ENCODE measurements at regions not wholly inside any gene's neighbourhood (a gene's known extent, or its start where the extent isn't known, plus 50 kb on each side); places are given as distances from the start of the nearest gene placed in this dataset.

DNA sequence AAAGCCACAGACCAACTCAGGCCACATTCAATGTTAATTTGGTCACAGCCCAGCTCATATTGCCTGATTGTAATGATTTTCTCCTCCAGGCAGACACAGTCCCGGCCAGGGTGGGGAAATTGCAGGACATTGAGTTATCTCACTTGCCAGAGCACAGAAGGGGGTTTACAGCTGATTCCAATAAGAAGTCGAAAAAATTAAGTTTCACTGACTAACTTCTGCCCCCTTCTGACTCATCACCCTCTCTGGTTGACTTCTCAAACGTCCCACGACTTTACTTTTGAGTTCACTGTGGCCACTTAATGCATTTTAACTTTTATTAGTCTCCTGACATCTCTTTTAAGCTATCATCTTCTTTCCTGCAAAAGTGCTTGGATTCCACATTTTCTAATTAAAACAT is 321.4 kb upstream of the WWC1 start:
- DNase-seq (ENCODE audit: low spot score): peak; percentile 73

DNA sequence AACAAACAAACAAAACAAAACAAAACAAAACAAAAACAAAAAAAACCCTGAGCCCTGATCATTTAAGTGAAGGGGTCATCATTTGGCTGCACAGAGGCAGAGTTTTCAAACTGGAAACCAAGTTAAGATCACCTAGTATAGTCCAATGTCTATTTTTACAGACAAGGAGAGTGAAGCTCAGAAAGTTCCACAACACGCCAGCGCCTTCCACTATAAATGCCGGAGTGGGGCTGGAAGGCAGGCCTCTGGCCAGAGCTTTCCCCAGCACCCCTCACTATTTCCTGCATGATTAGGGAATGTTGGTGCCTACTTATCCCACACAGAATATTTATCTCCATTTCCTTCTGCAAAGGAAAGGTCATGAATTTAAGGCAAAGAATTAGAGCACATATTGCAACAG is 319.7 kb upstream of the WWC1 start:
- DNase-seq (ENCODE audit: low spot score): no peak

DNA sequence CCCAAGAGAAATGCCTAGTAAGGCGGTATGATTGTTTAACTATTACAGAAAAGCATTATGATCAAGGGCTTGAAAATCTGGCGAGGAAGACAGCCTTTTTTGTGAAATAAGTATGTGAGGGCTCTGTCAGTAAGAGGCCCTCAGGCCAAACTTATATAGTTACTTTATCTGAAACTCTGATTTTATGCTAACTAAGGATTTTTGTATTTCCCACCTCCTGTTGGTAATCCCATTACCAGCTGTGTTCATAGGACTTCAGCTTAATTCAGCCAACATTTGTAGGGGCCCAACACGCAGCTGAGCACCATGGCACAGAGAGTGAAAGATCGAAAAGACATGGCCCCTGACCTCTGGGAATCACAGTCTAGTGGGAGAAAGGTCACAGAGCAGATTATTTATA is 318.3 kb upstream of the WWC1 start:
- DNase-seq (ENCODE audit: low spot score): no peak

DNA sequence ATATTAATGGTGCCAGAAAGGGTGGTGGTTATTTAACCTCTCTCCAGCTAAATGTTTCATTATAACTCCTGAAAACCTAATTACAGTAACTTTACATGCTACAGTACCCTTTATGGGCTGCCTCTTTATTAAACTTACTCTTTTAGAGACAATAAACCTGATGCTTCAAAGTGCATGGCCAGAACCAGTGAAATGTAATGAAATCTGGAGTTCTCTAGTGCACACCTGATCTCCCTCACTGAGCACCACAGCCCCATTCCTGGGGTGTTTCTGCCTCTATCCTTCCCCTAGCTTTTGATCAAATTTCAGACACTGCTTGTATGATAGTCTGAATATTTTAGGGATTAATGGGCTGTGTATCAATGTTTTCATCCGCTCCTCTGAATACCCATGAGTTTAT is 306.5 kb upstream of the WWC1 start:
- no peak for DNase-seq (ENCODE audit: low spot score)

DNA sequence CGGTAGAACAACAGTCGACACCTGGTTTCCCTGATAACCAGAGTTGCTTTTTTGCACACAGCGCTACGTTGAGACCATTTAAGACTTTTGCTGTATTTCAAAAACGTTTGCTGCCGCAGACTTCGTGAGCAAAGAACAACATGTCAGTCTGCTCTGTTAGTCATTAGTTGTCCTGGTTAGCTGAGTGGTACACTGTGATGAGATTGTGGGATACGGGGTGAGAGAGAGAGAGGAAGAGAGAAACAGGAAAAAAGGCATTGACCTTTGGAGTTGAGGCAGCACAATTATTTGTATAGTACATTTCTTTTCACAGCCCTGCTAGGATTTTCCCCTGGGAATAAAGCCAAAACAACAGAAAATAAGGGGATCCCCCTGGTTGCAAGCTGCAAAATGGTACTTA is 306.1 kb upstream of the WWC1 start:
- DNase-seq (ENCODE audit: low spot score): no peak

DNA sequence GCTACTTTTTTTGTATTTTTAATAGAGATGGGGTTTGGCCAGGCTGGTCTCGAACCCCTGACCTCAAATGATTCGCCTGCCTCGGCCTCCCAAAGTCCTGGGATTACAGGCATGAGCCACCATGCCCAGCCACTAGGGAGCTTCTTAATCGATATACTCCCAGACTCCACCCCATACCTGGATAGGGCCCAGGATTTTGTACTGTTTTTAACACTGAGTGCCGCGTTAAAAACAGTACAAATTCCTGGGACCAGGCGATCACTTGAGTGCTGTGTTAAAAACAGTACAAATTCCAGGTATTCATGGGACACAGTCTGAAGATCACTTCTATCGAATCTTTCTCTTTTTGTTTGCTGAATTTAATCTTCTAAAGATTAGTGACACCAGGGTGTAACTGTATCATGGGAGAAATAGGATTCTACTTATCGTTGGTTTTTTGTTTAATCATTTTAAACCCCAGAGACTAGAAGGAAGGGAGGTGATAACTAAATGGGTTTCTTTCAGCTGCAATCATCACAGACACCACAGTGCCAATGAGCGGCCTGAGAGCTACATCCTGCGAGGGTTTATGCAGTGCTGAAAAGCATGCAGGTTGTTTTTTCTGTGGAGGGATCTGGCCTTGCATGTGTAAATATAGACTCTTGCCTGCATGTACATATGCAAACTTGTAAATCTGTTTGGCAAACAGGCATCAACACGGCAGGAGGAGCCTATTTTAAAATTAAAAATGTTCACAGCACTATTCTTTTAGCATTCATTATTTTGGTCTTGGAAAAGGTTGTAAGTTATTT is 303.8 kb upstream of the WWC1 start:
- no peak for DNase-seq (ENCODE audit: low spot score)

DNA sequence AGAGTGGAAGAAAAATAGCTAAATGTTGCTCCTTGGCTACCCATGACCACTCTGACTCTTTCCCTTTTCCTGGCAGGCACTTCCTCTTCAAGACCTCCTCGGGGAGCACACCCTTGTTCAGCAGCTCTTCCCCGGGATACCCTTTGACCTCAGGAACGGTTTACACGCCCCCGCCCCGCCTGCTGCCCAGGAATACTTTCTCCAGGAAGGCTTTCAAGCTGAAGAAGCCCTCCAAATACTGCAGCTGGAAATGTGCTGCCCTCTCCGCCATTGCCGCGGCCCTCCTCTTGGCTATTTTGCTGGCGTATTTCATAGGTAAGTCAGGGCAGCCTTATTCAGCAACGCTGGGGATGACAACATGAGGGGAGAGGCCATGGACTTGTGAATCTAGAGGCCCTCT is 298.6 kb upstream of the WWC1 start:
- DNase-seq (ENCODE audit: low spot score): no peak

DNA sequence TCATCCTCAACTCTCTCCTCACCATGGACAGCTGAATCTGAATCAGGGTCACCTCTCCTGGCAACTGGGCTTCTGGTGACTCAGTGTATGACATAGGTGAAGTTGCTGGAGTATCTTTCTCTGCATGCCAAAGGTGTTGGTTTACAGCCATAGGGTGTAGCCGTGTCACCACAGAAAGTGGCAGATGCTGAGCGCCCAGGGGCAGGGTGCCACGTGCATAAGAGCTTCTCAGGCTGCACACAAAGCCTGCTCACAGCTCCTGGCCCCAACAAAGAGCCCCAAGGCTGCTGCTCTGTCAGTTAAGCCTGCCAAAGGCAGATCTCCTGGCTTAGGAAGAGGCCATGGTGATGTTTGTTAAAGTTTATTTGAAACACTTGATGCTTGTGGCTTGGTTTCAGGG is 297.7 kb upstream of the WWC1 start:
- no peak for DNase-seq (ENCODE audit: low spot score)

DNA sequence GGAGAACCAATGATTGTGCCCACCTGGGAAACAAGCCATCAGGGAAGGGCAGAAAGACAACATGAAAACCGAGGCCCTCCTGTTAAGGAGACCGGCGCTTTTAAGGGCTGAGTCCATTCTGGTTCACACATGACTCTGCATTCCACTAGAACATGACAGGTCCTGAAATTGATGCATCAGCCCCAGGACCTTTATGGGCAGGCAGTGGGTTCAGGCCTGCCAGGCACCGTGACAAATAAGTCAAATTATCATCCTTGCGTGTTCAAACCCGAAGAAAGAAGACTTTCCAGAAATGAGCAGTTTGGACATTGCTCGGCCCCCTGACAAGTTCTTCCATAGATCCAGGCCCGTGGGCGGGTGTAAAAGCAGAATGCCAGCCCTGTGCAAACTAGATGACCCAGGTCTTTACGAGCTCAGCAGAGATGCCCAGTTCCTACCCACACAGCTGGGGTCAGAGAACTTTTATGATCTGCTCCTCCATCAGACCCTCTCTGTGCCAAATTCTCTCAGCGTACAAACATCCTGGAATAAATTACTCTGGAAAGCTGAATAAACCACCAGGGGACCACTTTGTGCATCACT is 295.5 kb upstream of the WWC1 start:
- no peak for DNase-seq (ENCODE audit: low spot score)

DNA sequence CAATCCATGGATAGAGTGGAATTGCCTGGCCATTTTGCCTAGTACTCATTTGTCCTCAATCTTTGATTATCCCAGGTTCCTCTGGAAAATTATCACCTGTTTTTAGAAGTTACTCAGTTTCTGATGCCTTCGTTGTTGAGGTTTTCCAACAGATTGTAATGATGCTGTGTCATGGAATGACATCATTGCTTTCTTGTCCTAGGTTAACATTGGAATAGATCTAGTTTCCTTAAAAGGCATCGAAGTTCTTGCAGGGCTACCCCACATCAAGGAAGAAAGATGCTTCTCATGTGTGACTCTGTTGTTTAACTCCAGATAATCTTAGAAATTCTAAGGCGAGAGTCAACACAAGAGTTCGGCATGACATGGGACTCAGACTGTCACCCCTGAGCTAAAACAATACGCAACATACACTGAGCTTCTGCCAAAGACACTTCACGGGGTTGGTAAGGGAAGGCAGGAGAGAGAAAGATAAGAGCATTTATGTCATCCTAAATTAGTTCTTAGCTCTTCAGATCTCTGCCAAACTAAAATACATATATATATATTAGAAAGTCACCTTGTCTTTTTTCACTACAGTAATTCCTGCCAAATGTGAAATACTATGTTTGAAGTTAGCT is 293.2 kb upstream of the WWC1 start:
- no peak for DNase-seq (ENCODE audit: low spot score)

DNA sequence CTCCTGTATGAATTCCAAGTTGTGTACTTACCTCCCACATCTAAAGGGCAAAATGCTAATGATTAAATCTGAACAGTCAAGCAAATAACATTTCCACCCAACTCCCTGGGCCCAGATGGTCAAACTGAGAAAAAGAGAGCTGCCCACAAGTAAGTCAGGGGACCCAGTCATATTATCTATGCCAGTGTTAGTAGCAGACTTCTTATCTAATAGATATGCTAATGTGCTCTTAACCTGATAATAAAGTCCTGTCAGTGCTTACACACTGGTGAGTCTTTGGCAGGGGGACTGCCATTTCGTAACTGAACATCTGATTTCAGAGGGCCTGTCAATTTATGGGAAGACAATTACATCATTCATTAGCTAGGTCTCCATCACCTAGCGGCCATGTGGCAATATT is 292.3 kb upstream of the WWC1 start:
- no peak for DNase-seq (ENCODE audit: low spot score)

DNA sequence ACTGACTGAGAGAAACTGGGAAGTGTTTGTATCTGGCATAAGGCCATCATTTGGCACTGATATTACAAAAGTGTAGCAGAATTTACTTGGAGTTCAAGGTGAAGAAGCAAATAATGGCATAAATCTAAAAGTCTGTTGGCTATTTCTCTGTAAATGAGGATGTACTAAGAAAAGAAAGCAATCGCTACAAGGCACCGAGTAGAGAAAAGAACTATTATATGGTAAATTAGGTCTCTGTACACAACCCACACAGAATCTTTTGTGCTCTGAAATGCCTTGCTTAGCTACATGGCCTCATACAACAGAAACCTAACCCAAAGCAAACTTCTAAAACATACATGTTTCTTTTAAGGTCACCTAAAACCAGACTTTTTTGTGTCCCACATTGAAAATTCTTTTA is 290.1 kb upstream of the WWC1 start:
- no peak for DNase-seq (ENCODE audit: low spot score)

DNA sequence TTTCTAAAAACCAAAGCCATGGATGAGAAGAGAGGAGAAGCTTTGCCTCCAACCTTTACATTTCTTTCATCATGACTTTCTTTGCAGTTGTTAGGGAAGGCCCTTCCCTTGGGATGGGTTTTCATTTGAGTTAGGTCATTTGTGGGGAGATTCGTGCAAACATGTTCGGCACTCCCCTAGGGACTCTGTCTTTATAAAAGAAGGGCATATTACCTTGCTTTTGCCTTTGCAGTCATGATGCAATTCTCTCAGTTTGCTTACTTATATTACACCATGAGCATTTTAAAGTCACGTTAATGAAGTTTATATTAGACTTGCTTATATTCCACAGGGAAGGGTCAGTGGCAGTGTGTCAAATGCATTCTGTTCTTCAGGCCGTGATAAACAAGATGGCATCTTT is 289.3 kb upstream of the WWC1 start:
- DNase-seq (ENCODE audit: low spot score): no peak

DNA sequence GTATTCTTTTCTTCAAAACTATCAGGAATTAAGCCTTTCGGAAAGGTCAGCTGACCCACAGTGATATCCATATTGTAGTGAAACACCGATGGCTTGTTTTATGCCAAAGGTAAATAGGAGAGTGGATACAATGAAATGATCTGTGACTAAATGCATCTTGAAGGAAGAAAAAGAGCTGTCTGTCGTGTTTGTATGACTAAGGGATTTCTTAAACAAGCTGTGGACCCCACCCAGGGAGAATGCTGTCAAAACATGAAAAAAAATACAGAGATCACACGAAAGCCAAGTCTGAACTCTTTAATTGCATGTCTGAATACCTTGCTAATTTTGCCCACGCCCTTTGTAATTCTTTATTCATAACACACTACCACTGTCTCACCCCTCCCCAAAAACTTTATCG is 286.4 kb upstream of the WWC1 start:
- DNase-seq (ENCODE audit: low spot score): no peak

DNA sequence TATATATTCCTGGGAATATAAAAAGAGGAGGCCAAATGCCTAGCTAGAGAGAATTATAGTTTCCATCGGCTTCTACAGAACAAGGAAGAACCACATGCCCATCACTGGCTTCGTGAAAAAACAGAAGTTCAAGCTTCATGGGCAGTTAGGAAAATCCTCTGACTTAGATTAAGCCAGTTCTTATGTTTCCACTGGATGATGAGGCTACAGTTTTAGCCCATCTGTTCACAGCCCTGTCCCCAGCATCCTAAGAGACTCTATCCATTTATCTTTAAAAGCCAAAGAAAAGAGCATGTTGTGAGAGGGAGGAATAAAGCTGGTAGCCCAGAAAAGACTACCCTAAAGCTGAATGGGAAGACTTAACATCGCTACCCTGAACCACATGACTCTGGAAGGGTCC is 285.5 kb upstream of the WWC1 start:
- DNase-seq (ENCODE audit: low spot score): no peak

DNA sequence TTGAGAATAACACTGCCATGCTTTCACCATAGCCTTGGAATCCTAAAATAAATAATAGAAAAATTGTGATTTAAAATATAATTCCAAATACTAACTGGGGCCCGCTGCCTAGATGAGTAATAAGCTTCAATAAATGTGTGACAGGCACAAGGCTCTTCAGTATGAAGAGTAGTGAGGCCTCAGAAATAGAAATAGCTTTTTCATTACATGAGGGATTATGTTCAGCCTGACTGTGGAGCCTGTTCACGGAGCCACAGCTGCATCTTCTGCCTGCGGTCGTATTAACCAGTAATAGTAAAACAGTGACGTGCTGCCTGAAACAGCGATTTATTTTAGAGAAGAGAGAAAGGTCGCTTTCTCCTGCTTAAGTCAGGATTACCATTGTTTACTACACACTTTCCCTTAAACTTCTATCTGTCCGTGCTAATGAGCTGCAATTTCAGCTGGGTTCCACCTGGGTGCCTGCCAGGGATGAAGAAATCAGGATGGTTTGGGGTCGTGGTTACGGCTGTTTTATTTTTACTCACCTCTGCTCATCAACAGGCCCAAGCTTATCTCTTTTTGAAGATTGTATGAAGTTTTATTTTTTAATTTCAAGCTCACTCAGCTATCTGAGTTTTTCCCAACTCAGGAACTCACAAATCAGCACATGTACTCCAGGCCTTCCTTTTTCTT is 284.9 kb upstream of the WWC1 start:
- DNase-seq (ENCODE audit: low spot score): no peak

DNA sequence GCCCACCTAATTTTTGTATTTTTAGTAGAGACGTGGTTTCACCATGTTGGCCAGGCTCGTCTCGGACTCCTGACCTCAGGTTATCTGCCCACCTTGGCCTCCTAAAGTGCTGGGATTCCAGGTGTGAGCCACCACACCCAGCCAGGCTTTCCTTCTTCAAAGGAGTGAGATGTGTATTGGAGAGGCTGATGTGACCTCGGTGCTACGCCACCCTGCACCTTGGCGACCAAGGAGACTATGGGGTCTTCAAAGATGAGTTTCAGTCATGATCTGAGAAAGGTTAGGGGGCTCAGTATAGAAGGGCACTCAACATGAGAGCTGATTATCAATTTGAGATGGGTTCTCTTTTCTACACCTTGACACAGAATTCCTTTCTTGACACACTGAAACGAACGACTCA is 284.2 kb upstream of the WWC1 start:
- no peak for DNase-seq (ENCODE audit: low spot score)

DNA sequence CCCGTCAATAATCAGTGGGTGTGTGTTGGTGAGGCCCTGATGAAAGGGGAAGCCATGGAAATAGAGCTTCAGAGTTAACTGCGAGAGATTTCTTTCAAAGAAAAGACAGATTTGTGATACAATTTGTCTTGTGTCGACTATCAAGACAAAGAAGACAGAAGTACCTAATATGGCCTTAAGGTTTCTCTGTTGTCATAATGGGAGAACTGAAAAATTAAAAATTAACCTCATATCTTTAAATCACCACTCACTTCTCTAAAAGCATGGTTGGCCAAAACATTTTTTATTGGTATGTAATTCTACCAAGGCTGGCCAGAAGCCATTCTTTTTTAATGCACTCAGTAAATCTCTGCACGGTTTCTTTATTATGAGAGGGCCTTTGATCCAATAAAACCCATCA is 282.9 kb upstream of the WWC1 start:
- DNase-seq (ENCODE audit: low spot score): no peak

DNA sequence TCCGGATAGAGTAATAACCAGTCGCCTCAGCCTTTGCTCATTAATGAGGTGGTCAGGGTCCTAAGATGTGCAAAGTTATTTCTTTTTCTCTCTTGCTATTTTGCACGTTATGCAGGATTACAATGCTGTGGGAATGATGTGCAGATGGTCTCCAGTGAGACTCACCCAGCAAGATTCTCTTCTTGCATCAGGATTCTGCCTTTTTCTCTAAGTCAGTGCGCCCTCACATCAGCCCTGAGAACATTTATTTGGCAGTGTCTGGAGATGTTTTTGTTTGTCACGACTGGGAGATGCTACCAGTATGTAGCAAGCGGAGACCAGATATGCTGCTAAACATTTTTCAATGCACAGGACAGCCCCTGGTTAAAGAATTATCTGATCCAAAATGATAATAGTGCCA is 280.3 kb upstream of the WWC1 start:
- DNase-seq (ENCODE audit: low spot score): no peak

DNA sequence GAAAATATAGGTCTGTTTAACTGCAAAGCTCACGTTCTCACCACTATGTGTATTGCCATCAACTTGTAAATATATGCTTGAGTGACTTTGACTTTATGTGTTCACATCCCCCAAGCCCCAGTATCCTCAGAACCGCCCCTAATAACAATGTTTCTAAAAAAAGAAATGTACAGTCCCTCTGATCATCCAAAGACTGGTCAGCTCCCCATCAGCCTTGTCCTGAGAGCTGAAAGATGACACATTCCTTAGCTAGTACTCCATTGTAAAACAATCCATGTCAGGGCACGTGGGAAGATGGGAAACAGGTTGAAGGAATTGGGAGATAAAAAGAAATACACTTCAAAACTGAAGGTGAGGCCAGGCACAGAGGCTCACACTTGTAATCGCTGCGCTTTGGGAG is 279.4 kb upstream of the WWC1 start:
- no peak for DNase-seq (ENCODE audit: low spot score)

DNA sequence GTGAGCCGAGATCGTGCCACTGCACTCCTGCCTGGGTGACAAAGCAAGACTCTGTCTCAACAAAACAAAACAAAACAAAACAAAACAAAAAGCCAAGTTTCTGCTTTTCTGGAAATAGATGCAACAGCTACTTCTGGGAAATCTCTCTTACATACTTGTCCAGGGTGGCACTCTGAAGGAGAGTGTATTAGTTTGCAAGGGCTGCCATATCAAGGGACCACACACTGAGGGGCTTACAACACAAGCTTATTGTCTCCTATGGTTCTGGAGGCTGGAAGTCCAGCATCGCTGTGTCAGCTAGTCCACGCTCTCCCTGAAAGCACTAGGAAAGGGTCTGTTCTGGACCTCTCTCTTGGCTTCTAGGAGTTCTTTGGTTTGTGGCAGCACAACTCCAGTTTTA is 277.9 kb upstream of the WWC1 start:
- DNase-seq (ENCODE audit: low spot score): no peak

DNA sequence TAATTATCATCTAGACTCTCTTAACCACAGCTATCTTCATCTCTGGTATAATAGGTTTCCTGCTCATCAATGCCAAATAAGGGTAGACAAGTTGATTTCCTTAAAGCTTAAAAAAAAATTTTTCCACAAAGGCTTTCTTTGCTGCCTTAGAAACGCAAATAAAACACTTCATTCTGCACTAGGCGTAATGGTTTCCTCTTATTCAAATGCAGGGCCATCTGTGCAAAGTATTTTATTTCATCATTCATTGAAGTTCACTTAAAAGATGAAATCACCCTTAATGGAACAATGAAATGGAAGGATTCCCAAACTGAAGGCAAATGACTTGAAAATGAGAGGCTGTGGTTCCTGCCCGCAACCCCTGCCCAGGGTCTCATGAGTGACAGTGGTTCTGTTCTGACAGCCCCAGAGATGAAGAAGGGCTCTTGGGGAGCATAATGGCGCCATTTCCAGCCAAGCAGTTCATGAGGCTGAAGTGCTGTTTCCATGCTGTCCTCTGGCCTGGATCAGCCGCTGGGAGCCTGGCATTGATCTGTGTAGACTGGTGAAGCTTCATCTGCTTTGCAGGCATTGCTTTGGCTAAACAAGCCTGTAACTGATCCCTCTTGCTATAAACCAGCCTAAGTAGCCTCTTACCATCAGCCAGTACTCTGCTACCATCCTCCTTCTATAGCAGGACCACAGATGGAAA is 276.9 kb upstream of the WWC1 start:
- DNase-seq (ENCODE audit: low spot score): no peak

DNA sequence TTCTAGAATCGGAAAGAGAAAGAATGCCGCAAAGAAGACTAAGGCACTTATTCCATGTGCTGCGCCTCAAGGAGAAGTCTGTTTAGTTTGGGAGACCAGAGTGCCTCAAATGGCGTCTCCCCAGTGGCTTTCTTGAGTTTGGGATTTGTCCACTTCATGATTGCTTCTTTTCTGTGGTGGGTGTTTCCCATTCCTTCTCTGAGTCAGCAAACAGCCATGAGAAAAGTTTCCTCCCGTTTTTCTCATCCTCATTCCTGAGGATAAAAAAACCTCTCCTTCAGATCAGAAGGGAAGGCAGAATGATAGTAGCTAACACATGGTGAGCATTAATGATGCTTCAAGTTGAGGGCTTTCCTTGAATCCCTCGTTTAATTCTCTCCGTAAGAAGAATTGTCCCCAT is 275.9 kb upstream of the WWC1 start:
- DNase-seq (ENCODE audit: low spot score): peak; percentile 75

Measured in GM03348 (cell line).